H9 (cell line): ENCODE measurements at regions not wholly inside any gene's neighbourhood (a gene's known extent, or its start where the extent isn't known, plus 50 kb on each side); places are given as distances from the start of the nearest gene placed in this dataset.

Experiments
- DNase-seq: peaks from one replicate; pipeline ENCODE4 v3.0.0-alpha.2; 2017
- H2AFZ ChIP-seq: one replicate; pipeline ENCODE4 v1.6.1; 2013; ENCODE audit warnings: mild to moderate bottlenecking, low read length, control low read depth, moderate library complexity
- H2AK5ac ChIP-seq: 2 replicates; pipeline ENCODE4 v1.6.1; 2013; ENCODE audit warnings: low read length, control low read depth, mixed read lengths; ENCODE audit not compliant: insufficient read length
- H2BK120ac ChIP-seq: one replicate; pipeline ENCODE4 v1.6.1; 2013; ENCODE audit warnings: low read depth, mild to moderate bottlenecking, low read length, control low read depth, inconsistent platforms; ENCODE audit not compliant: poor library complexity, severe bottlenecking
- H2BK12ac ChIP-seq: 2 replicates; pipeline ENCODE4 v1.6.1; 2013; ENCODE audit warnings: low read length, control low read depth, mixed read lengths, low read depth; ENCODE audit not compliant: insufficient read length
- H2BK15ac ChIP-seq: 2 replicates; pipeline ENCODE4 v1.6.1; 2013; ENCODE audit warnings: low read depth, low read length, control low read depth
- H2BK20ac ChIP-seq: one replicate; pipeline ENCODE4 v1.6.1; 2013; ENCODE audit warnings: low read depth, mild to moderate bottlenecking, low read length, control low read depth, inconsistent platforms; ENCODE audit not compliant: poor library complexity, severe bottlenecking
- H2BK5ac ChIP-seq: 2 replicates; pipeline ENCODE4 v1.6.1; 2013; ENCODE audit warnings: low read length, control low read depth, mixed read lengths; ENCODE audit not compliant: insufficient read length
- H3K14ac ChIP-seq: 2 replicates; pipeline ENCODE4 v1.6.1; 2013; ENCODE audit warnings: low read length, control low read depth; ENCODE audit not compliant: insufficient read depth
- H3K18ac ChIP-seq: 2 replicates; pipeline ENCODE4 v1.6.1; 2013; ENCODE audit warnings: low read depth, mild to moderate bottlenecking, mixed read lengths, low read length, control low read depth; ENCODE audit not compliant: insufficient read length
- H3K23ac ChIP-seq: 2 replicates; pipeline ENCODE4 v1.6.1; 2013; ENCODE audit warnings: low read length, control low read depth, mixed read lengths, low read depth; ENCODE audit not compliant: insufficient read length
- H3K23me2 ChIP-seq: 2 replicates; pipeline ENCODE4 v1.6.1; 2013; ENCODE audit warnings: low read depth, mild to moderate bottlenecking, mixed read lengths, low read length, control low read depth; ENCODE audit not compliant: insufficient read length, poor library complexity, severe bottlenecking
- H3K27ac ChIP-seq: 2 replicates; pipeline ENCODE4 v1.5.1; 2013; ENCODE audit warnings: low read length, control low read depth, mixed read lengths, low read depth; ENCODE audit not compliant: insufficient read length
- H3K27me3 ChIP-seq: 2 replicates; pipeline ENCODE4 v1.6.1; 2013; ENCODE audit warnings: low read length, control low read depth, inconsistent platforms; ENCODE audit not compliant: insufficient read depth
- H3K4ac ChIP-seq: 2 replicates; pipeline ENCODE4 v1.6.1; 2013; ENCODE audit warnings: low read depth, mild to moderate bottlenecking, control low read depth, inconsistent platforms, low read length, moderate library complexity
- H3K4me1 ChIP-seq: 2 replicates; pipeline ENCODE4 v1.6.1; 2013; ENCODE audit warnings: low read length, control low read depth, inconsistent platforms; ENCODE audit not compliant: insufficient read depth
- H3K4me2 ChIP-seq: 2 replicates; pipeline ENCODE4 v1.6.1; 2013; ENCODE audit warnings: low read length, control low read depth, mixed read lengths; ENCODE audit not compliant: insufficient read length, insufficient read depth
- H3K56ac ChIP-seq: 2 replicates; pipeline ENCODE4 v1.6.1; 2013; ENCODE audit warnings: low read depth, mild to moderate bottlenecking, mixed read lengths, low read length, control low read depth; ENCODE audit not compliant: insufficient read length
- H3K79me1 ChIP-seq: 2 replicates; pipeline ENCODE4 v1.6.1; 2013; ENCODE audit warnings: low read depth, mild to moderate bottlenecking, moderate library complexity, low read length, control low read depth, inconsistent platforms; ENCODE audit not compliant: insufficient read depth, poor library complexity, severe bottlenecking
- H3K79me2 ChIP-seq: 2 replicates; pipeline ENCODE4 v1.6.1; 2013; ENCODE audit warnings: low read length, control low read depth, inconsistent platforms; ENCODE audit not compliant: insufficient read depth
- H3K9ac ChIP-seq: 2 replicates; pipeline ENCODE4 v1.6.1; 2013; ENCODE audit warnings: low read length, control low read depth, mixed read lengths; ENCODE audit not compliant: insufficient read length; ENCODE audit errors: extremely low read depth
- H3K9me3 ChIP-seq: one replicate; pipeline ENCODE4 v1.6.1; 2013; ENCODE audit warnings: low read depth, low read length, inconsistent platforms; ENCODE audit not compliant: control insufficient read depth
- H3T11ph ChIP-seq: one replicate; pipeline ENCODE4 v1.6.1; 2013; ENCODE audit warnings: mild to moderate bottlenecking, low read length, control low read depth, inconsistent platforms
- H4K20me1 ChIP-seq: one replicate; pipeline ENCODE4 v1.6.1; 2013; ENCODE audit not compliant: control insufficient read depth, insufficient read length, insufficient read depth
- H4K5ac ChIP-seq: 2 replicates; pipeline ENCODE4 v1.6.1; 2013; ENCODE audit warnings: low read depth, mild to moderate bottlenecking, mixed read lengths, low read length, control low read depth; ENCODE audit not compliant: insufficient read length
- H4K8ac ChIP-seq: replicated peaks from 2 replicates; pipeline ENCODE4 v1.6.1; 2013; ENCODE audit warnings: low read length, control low read depth, mixed read lengths, low read depth; ENCODE audit not compliant: insufficient read length
- H4K91ac ChIP-seq: 2 replicates; pipeline ENCODE4 v1.6.1; 2013; ENCODE audit warnings: low read depth, mild to moderate bottlenecking, moderate library complexity, mixed read lengths, low read length, control low read depth; ENCODE audit not compliant: insufficient read length
- H3K27ac Mint-ChIP-seq, 3 experiments: 2 replicates in 2 of 3; 3 replicates in 1 of 3; pipeline ENCODE4 v1.8.0; 2020 to 2021; ENCODE audit warnings: mixed read lengths in 3 of 3, mild to moderate bottlenecking in 1 of 3, moderate library complexity in 1 of 3
- H3K27me3 Mint-ChIP-seq: 2 replicates; pipeline ENCODE4 v1.8.0; 2021; ENCODE audit warnings: low read depth, mild to moderate bottlenecking, moderate library complexity, mixed read lengths
- H3K36me3 Mint-ChIP-seq, 3 experiments: 2 replicates in 2 of 3; 3 replicates in 1 of 3; pipeline ENCODE4 v1.8.0; 2020 to 2021; ENCODE audit warnings: low read depth in 3 of 3, mixed read lengths in 3 of 3; ENCODE audit not compliant: insufficient read depth in 1 of 3
- H3K4me1 Mint-ChIP-seq, 2 experiments: 2 replicates each; pipeline ENCODE4 v1.8.0; 2020; ENCODE audit warnings: mixed read lengths in 2 of 2
- H3K4me3 Mint-ChIP-seq, 2 experiments: 2 replicates in 1 of 2; 3 replicates in 1 of 2; pipeline ENCODE4 v1.8.0; 2020 to 2021; ENCODE audit warnings: mild to moderate bottlenecking in 2 of 2, mixed read lengths in 2 of 2, moderate library complexity in 1 of 2
- H3K9me3 Mint-ChIP-seq, 2 experiments: 2 replicates in 1 of 2; 3 replicates in 1 of 2; pipeline ENCODE4 v1.8.0; 2020; ENCODE audit warnings: mild to moderate bottlenecking in 2 of 2, mixed read lengths in 2 of 2, moderate library complexity in 1 of 2
- WGBS: extraction: QIAGEN DNeasy Blood & Tissue Kit; methylation state at CpG from one replicate; pipeline ENCODE4 v1.1.7; 2013; ENCODE audit warnings: missing lambda C conversion rate, low lambda C conversion rate, mixed read lengths; ENCODE audit not compliant: insufficient read length; ENCODE audit errors: extremely low coverage; 5-methylcytosine and 5-hydroxymethylcytosine counted together
- TF ChIP-seq, protein P1 (sequence below): fragments of 200-600 bp; sonication (generic); conservative IDR thresholded peaks from 3 replicates; pipeline ENCODE4 v1.8.0; 2021; ENCODE audit warnings: antibody characterized with exemption, mild to moderate bottlenecking

DNA sequence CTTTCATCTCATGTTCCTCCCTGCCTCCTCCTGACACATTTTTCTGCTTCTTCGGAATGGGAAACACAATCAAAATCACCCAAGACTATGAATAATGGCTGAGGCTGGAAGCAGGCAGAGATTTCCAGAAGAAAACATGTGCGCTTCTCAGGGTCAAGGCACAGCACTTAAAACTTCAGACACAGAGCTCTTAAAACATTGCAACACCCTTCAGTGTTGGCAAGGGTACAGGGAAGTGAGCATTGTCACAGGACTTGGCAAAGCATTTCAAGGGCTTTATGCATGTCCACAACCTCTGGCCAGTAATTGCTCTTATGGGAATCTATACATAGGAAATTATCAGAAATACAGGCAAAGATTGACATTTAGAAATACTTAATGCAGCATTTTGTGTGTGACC lies 477.6 kb upstream of the KLHL29 start:
- DNase-seq: no peak
- WGBS: no CpG with 5 or more reads among the region's 2 CpGs
- H3K4me1 Mint-ChIP-seq: peaks cover 1 to 7% of the 10 kb centered on the region in 2 experiments

More for the DNA sequence above, 477.6 kb upstream of the KLHL29 start:
- Histone ChIP-seq H3K9ac (no peak overlapping the region), H4K5ac (no peak overlapping the region), H2BK20ac (no peak overlapping the region), H3K14ac (no peak overlapping the region), H3K4me1 (no peaks in the 10 kb centered on the region), H3T11ph (no peak overlapping the region), H3K4ac (no peak overlapping the region), H4K20me1 (no peaks in the 10 kb centered on the region), H2AK5ac (no peak overlapping the region), H3K4me2 (no peak overlapping the region), H2AFZ (no peak overlapping the region), H3K18ac (no peak overlapping the region), H3K23me2 (no peaks in the 10 kb centered on the region), H2BK12ac (no peak overlapping the region), H3K9me3 (no peaks in the 10 kb centered on the region), H3K79me2 (no peaks in the 10 kb centered on the region), H3K79me1 (no peaks in the 10 kb centered on the region), H4K8ac (no peak overlapping the region), H2BK5ac (no peak overlapping the region), H2BK120ac (no peak overlapping the region), H2BK15ac (no peak overlapping the region), H3K56ac (no peak overlapping the region), H4K91ac (no peak overlapping the region), H3K27ac (no peak overlapping the region), H3K27me3 (no peaks in the 10 kb centered on the region), H3K23ac (no peak overlapping the region)
- H3K9me3 Mint-ChIP-seq: no peaks in the 10 kb centered on the region
- H3K36me3 Mint-ChIP-seq: no peaks in the 10 kb centered on the region
- TF ChIP-seq, protein P1, sequence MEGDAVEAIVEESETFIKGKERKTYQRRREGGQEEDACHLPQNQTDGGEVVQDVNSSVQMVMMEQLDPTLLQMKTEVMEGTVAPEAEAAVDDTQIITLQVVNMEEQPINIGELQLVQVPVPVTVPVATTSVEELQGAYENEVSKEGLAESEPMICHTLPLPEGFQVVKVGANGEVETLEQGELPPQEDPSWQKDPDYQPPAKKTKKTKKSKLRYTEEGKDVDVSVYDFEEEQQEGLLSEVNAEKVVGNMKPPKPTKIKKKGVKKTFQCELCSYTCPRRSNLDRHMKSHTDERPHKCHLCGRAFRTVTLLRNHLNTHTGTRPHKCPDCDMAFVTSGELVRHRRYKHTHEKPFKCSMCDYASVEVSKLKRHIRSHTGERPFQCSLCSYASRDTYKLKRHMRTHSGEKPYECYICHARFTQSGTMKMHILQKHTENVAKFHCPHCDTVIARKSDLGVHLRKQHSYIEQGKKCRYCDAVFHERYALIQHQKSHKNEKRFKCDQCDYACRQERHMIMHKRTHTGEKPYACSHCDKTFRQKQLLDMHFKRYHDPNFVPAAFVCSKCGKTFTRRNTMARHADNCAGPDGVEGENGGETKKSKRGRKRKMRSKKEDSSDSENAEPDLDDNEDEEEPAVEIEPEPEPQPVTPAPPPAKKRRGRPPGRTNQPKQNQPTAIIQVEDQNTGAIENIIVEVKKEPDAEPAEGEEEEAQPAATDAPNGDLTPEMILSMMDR: no peak
- no peak overlapping the region for H3K27ac Mint-ChIP-seq
- no peaks in the 10 kb centered on the region for H3K27me3 Mint-ChIP-seq
- no peak overlapping the region for H3K4me3 Mint-ChIP-seq
